GM19468 (cell line): ENCODE measurements at regions not wholly inside any gene's neighbourhood (a gene's known extent, or its start where the extent isn't known, plus 50 kb on each side); places are given as distances from the start of the nearest gene placed in this dataset.
"Not testable (repeated sequence)": the region's sequence is repeated elsewhere in the genome, so short reads cannot be mapped to it uniquely, and the experiment has no call there.

Source experiments
- ATAC-seq: cut with Tn5 transposase; IDR thresholded peaks from one replicate; pipeline ENCODE4 v1.9.1; 2021; ENCODE audit warnings: mild to moderate bottlenecking, moderate library complexity, moderate number of reproducible peaks; ENCODE audit not compliant: unreplicated experiment; ENCODE audit errors: extremely low read depth

- no peak for ATAC-seq
Measured at GRCh38 chr19:28646629-28647028, 566.3 kb downstream of the UQCRFS1 start.

- ATAC-seq = no peak
Measured at GRCh38 chr19:28644169-28644775, 568.7 kb downstream of the UQCRFS1 start.

DNA sequence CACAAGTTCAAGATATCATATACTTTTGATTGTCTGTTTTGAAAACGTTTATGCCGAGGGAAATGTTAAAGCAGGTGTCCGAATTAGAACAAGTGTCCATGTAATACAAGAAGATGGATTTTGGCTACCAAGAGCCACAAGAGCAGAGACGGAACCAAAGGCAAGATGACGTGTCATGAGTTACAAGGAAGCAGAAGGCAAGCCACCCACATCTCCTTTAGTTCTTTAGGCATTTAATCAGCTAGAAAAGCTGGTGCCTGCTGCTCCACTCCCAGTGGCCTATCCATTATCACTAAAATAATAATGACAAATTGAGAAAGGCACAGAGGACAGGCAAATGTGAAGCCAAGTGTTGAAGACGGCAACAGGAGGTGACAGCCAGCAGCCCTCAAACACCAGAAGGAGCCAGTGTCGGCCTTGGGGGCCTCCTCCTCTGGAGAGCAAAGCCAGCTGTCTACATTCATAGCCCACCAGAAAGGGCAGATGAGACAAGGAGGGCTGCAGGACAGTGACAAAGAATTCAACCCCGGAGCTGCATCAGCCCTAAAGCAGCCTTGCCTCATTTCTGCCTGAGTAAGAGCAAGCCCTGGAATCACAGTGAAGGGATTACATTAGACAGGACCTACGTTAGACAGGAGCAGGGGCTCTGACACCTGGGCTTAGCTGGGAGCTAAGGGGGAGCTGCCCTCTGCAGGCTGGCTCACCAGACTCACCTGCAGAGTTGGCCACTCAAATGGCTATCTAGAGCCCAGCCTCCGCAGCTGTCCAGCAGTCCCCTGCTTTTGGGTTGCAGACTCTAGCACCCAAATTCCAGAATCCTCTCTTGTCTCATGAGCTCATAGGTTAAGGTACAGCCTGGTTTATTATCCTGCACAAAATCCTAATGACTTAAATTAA, 569.9 kb downstream of the UQCRFS1 start:
- ATAC-seq = no peak

- no peak for ATAC-seq
Measured at GRCh38 chr19:28641395-28641794, 571.6 kb downstream of the UQCRFS1 start.

DNA sequence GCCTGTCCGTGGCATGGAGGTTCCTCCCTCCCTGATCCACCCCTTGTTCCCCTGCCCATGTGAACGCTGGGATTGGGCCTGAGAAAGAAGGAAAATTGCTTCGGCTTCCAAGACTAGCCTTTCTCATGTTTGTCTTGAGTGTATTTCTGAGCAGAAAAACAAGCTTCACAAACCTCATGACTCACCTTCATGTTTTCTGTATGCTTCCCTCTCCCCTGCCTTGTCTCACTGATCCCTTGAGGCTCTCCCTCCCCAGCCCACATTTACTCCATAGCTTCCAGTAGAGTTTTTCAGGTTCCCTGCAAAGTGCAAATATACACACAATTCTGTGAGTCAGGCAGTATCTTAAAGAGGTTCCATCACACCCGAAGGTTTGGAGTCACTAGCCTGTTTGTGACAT, 572.4 kb downstream of the UQCRFS1 start:
- ATAC-seq = no peak

GRCh38 chr19:28638445-28638844, 574.5 kb downstream of the UQCRFS1 start:
- ATAC-seq = no peak

DNA sequence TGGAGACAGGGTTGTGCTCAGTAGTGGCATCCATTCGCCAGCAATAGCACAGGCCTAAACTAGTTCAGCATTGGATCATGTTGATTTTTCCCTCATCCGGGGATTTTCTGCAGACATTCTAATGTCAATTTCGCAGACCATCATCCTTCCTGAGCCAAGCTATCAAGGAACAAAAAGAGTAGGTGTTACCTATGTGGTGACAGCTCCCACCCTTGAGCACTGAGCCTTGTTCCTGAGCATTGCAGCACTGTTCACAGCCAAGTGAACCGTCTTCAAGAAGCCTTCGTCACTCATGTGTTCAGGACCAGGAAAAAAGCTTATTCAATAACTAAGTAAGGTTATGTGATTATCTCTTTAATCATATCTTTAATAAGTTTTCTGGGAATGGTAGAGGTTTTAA, 576.2 kb downstream of the UQCRFS1 start:
- ATAC-seq = no peak

DNA sequence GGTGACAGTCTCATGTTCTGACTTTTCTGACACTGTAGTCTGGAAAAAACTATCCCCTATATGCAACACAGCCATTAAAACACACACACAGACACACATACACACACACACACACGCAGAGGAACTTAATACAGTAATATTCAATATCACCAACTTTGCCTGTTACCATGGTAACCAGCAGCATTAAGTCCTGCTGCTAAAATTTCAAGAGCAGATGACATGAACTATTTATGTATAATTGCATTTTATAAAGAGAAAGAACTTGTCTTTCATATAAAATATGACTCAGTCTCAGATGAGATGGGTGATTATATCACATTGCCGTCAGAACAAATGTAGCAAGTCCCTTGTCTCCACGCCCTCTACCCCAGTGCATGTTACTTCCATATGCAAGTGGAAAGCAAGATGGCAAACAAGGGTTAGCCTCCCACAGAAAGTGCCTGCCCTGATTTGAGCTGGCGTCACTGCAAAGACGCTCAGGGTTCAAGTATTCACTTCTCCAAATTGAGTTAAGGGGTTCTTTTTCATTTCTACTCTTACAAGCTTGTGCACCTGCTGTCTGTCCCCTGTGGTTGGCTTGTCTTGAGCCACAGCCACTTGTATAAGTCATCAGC, 576.8 kb downstream of the UQCRFS1 start:
- ATAC-seq = no peak

- no peak for ATAC-seq
Measured at GRCh38 chr19:28634837-28635236, 578.1 kb downstream of the UQCRFS1 start.

DNA sequence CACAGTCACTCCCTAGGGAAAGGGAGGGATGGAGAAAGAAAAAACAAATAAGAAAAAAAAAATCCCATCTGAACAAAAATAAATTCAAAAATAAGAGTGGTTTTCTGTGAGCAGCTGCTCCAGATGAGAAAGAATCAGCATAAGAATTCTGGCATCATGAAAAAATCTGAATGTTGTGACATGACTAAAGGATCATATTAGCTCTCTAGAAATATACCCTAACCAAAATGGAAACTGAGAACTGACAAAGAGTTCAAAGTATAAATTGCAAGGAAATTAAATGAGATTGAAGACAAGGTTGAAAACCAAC, 579.0 kb downstream of the UQCRFS1 start:
- ATAC-seq = no peak

DNA sequence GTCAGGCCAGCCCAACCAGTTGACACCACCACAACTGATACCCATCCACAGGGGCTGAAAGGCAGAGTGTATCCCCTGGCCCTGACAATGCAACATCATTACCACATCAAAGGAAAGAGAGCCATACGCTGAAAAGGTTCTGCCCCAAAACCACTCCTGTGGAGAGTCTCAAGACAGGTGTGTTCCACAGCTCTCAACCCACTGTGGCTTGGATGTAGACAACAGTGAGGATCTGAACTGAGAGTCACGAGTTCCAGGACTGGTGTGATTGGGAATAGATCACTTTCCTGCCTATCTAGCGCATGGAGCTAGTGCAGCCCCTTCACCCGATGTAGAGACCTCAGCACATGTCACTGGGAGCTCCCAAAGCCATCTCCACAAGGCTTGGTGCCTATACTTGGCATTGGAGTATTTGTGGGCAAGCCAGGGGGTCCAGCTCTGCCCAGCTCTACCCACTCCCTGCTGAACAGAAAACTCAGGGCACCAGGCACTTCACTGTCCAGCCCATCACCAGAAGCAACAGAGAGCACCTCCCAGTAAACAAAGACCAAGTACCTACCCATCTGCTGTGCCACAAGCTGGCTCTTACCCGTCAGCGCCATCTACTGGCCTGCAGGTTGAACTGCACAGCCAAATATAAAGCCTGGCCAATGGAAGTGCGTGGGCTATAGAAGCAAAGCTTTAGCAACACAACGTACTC, 579.5 kb downstream of the UQCRFS1 start:
- ATAC-seq = no peak

GRCh38 chr19:28632371-28633080, 580.4 kb downstream of the UQCRFS1 start:
- no peak for ATAC-seq

DNA sequence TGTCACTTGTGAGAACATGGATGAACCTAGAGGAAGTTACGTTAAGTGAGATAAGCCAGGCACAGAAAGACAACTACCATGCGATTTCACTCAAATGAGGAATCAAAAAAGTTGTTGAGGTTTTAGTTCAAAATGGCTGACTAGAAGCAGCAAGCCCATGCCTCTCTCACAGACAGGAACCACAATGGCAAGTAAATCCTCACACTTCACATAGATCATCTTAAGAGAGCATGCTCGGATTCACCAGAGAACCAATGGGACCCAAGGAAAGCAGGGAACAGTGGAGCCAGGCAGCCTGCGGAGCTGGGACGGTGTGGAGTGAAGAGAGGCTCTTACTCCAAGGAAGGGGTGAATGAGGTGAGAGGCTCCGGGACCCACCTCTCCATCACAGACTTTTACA, 581.0 kb downstream of the UQCRFS1 start:
- ATAC-seq = no peak

- no peak for ATAC-seq
Measured at GRCh38 chr19:28627669-28628068, 585.3 kb downstream of the UQCRFS1 start.

- ATAC-seq = not testable (repeated sequence)
Measured at GRCh38 chr19:28626407-28626806, 586.5 kb downstream of the UQCRFS1 start.

DNA sequence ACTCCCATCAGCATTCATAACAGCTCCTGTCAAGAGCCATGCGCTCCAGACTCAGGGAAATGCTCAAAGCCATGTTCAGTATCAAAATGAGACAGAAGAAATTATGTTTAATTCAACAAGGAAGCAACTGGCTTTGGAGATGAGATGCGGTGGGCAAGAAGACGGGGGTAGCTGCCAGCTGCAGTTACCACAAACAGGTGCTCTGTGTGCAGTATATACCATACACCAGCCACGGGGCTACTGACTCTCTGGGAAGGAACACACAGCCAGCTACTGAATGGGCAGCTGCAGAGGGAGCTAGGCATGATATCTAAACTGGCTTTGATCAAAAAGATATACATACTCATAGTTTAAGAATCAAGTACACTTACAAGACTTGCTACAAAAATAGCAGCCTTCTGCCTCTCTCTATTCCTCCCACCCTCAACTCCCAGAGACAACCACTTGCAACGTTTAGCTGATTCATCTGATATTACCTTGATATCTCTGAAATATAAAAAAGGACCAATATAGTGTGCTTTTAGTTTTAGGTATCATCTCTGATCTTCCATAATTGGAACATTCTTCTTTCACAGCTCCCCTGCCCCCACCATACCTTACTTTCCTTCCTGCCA, 593.0 kb downstream of the UQCRFS1 start:
- ATAC-seq = no peak

- ATAC-seq = no peak
Measured at GRCh38 chr19:28618504-28618903, 594.4 kb downstream of the UQCRFS1 start.

DNA sequence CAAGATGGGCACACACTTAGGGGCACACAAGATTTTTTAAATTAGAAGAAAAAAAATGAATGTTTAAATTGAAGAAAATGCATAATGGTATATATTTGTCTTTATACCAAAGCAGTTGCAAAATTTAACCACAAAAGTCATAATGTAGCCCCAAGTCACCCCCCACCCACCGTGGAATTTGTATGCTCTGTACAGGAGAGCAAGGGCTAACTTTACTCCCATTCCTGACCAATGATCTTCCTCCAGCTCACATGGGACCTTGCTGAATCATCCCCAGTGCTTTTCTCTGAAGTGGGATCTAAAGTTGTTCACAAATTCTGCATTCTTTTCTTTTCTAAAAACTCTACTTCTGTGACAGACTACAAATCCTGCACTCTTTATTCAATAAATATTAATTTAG, 597.0 kb downstream of the UQCRFS1 start:
- ATAC-seq = no peak

GRCh38 chr19:28615546-28615916, 597.4 kb downstream of the UQCRFS1 start:
- no peak for ATAC-seq
